ENCODE measurements at regions not wholly inside any gene's neighbourhood (a gene's known extent, or its start where the extent isn't known, plus 50 kb on each side); places are given as distances from the start of the nearest gene placed in this dataset.

DNA sequence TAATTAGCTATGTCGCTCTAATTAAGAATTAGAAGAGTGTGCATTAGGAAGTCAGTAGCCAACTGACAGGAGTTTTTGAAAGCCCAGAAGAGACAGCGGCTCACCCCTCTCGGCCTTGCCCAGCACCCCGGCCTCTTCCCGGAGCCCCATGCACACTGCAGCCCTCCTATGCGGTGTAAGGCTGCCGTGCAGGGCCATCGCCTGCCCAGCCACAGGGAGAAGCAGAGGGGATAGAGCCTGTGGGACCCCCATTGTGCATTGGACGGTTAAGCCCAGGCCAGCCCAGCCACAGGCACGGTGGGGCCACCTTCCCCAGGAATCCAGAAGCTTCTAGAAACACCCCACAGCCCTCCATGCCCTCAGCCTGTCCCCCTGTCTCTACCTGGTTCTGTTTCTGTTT, 569.7 kb upstream of the MKI67 start:
- TF ChIP-seq CTCF (IDR thresholded peaks at IDR 0.05; ENCODE audit: low read depth, low read length) (no peak), EZH2phosphoT487 (IDR thresholded peaks at IDR 0.05; ENCODE audit: low read depth) (no peak)

Data from OCI-LY3 (cell line).